ENCODE measurements at regions not wholly inside any gene's neighbourhood (a gene's known extent, or its start where the extent isn't known, plus 50 kb on each side); places are given as distances from the start of the nearest gene placed in this dataset.

- H3K4me1 ChIP-seq (ENCODE audit: control insufficient read depth, low read depth, low read length), result no peaks in the 10 kb centered on the region
- H3K9ac ChIP-seq (ENCODE audit: low read length), result no peak overlapping the region
- H3K27ac ChIP-seq (ENCODE audit: low read length), result no peak overlapping the region
- H3K9me3 ChIP-seq (ENCODE audit: control insufficient read depth, low read depth, low read length), result no peaks in the 10 kb centered on the region
- no peaks in the 10 kb centered on the region for H3K36me3 ChIP-seq (ENCODE audit: control insufficient read depth, low read depth, low read length)
- H3K4me3 ChIP-seq (ENCODE audit: low read length), result no peak overlapping the region
- no peaks in the 10 kb centered on the region for H3K27me3 ChIP-seq (ENCODE audit: control insufficient read depth, insufficient read depth, low read length)
Observed at GRCh38 chr18:44156776-44157335, 523.8 kb upstream of the SETBP1 start.

DNA sequence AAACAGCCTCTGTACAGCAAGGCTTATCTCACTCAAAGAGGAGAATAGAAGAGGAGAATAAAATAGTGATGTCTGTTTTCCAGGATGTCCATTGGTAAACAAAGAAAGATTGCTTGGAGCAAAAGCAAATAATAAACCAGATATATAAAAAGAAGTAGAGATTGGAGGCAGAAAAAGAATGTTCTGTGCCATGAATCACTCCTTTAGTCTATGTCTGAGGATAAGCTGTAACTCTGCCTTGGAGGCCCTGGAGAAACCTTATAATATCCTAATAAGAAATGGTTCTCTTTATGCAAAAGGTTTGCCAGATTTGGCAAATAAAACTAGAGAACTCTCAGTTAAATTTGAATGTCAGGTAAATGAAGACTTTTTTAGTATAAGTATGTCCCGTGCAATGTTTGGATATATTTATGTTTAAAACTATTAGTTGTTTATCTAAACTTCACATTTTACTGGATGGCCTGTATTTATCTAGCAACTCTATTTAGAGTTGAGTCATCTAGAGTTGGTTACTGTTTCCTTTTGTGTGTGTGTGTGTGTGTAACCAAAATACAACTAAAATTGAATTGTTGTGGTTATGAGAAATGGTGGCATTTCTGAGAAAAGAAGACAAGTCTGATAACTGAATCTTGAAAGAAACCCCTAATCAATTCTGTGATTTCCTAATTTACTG, 510.3 kb upstream of the SETBP1 start:
- Histone ChIP-seq H3K9me3 (ENCODE audit: control insufficient read depth, low read depth, low read length) (no peaks in the 10 kb centered on the region), H3K4me3 (ENCODE audit: low read length) (no peak overlapping the region), H3K36me3 (ENCODE audit: control insufficient read depth, low read depth, low read length) (no peaks in the 10 kb centered on the region), H3K27me3 (ENCODE audit: control insufficient read depth, insufficient read depth, low read length) (no peaks in the 10 kb centered on the region), H3K4me1 (ENCODE audit: control insufficient read depth, low read depth, low read length) (no peaks in the 10 kb centered on the region), H3K27ac (ENCODE audit: low read length) (no peak overlapping the region), H3K9ac (ENCODE audit: low read length) (no peak overlapping the region)

GRCh38 chr18:44171301-44171700, 509.4 kb upstream of the SETBP1 start:
- Histone ChIP-seq H3K36me3 (ENCODE audit: control insufficient read depth, low read depth, low read length) (no peaks in the 10 kb centered on the region), H3K9me3 (ENCODE audit: control insufficient read depth, low read depth, low read length) (no peaks in the 10 kb centered on the region), H3K27ac (ENCODE audit: low read length) (no peak overlapping the region), H3K9ac (ENCODE audit: low read length) (no peak overlapping the region), H3K4me1 (ENCODE audit: control insufficient read depth, low read depth, low read length) (no peaks in the 10 kb centered on the region), H3K27me3 (ENCODE audit: control insufficient read depth, insufficient read depth, low read length) (no peaks in the 10 kb centered on the region), H3K4me3 (ENCODE audit: low read length) (no peak overlapping the region)

- Histone ChIP-seq H3K9me3 (ENCODE audit: control insufficient read depth, low read depth, low read length) (no peaks in the 10 kb centered on the region), H3K36me3 (ENCODE audit: control insufficient read depth, low read depth, low read length) (no peaks in the 10 kb centered on the region), H3K4me1 (ENCODE audit: control insufficient read depth, low read depth, low read length) (no peaks in the 10 kb centered on the region), H3K9ac (ENCODE audit: low read length) (no peak overlapping the region), H3K27me3 (ENCODE audit: control insufficient read depth, insufficient read depth, low read length) (no peaks in the 10 kb centered on the region), H3K27ac (ENCODE audit: low read length) (no peak overlapping the region), H3K4me3 (ENCODE audit: low read length) (no peak overlapping the region)
Observed at GRCh38 chr18:44175891-44176290, 504.8 kb upstream of the SETBP1 start.

DNA sequence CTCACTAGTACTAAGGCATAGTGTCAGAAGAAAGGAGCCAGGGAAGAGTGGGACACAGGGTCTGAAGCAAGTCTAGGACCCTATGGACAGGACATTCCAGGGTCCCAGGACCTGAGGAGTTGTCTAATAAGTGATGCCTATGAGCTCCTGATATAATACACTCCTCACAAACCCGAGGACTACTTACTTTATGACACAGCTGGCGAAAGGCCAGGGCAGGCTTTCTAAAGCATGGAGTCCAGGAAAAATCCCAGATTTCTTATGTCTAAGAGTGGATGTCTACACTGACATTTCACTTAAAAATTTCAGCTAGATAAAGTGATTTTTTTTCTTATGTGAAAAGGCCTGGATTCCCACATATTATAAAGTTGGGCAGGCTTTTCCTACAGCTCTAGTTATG, 502.2 kb upstream of the SETBP1 start:
- no peak overlapping the region for H3K9ac ChIP-seq (ENCODE audit: low read length)
- H3K27me3 ChIP-seq (ENCODE audit: control insufficient read depth, insufficient read depth, low read length), result no peaks in the 10 kb centered on the region
- no peaks in the 10 kb centered on the region for H3K4me1 ChIP-seq (ENCODE audit: control insufficient read depth, low read depth, low read length)
- no peak overlapping the region for H3K27ac ChIP-seq (ENCODE audit: low read length)
- no peak overlapping the region for H3K4me3 ChIP-seq (ENCODE audit: low read length)
- H3K9me3 ChIP-seq (ENCODE audit: control insufficient read depth, low read depth, low read length), result no peaks in the 10 kb centered on the region
- no peaks in the 10 kb centered on the region for H3K36me3 ChIP-seq (ENCODE audit: control insufficient read depth, low read depth, low read length)

DNA sequence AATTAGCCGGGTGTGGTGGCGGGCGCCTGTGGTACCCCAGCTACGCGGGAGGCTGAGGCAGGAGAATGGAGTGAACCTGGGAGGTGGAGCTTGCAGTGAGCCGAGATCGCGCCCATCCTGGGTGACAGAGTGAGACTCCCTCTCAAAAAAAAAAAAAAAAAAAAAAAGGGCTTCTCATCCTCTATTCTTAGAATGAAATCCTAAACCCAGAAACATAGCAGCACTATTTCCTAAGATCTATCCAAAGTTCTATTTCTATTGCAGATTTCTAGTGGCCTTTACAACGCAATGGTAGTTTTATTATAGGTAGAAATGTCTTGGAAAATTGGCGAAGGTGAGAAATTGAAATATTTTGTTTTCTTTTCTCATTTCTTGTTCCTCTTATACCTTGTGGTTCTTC, 501.0 kb upstream of the SETBP1 start:
- Histone ChIP-seq H3K9ac (ENCODE audit: low read length) (no peak overlapping the region), H3K4me3 (ENCODE audit: low read length) (no peak overlapping the region), H3K27me3 (ENCODE audit: control insufficient read depth, insufficient read depth, low read length) (no peaks in the 10 kb centered on the region), H3K4me1 (ENCODE audit: control insufficient read depth, low read depth, low read length) (no peaks in the 10 kb centered on the region), H3K9me3 (ENCODE audit: control insufficient read depth, low read depth, low read length) (no peaks in the 10 kb centered on the region), H3K27ac (ENCODE audit: low read length) (no peak overlapping the region), H3K36me3 (ENCODE audit: control insufficient read depth, low read depth, low read length) (no peaks in the 10 kb centered on the region)

DNA sequence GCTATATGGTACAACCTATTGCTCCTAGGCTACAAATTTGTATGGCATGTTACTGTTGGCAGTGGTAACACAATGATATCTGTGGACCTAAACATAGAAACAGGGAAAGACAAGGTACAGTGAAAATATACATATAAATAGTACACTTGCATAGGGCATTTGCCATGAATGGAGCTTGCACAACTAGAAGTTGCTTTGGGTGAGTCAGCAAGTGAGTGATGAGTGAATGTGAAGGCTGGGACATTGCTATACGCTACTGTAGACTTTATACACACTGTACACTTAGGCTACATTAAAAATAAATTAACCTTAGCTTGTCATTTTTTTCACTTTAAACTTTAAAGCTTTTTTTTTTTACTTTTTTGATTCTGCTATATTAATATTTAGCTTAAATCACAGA, 500.0 kb upstream of the SETBP1 start:
- Histone ChIP-seq H3K4me3 (ENCODE audit: low read length) (no peak overlapping the region), H3K36me3 (ENCODE audit: control insufficient read depth, low read depth, low read length) (no peaks in the 10 kb centered on the region), H3K27ac (ENCODE audit: low read length) (no peak overlapping the region), H3K9ac (ENCODE audit: low read length) (no peak overlapping the region), H3K9me3 (ENCODE audit: control insufficient read depth, low read depth, low read length) (no peaks in the 10 kb centered on the region), H3K27me3 (ENCODE audit: control insufficient read depth, insufficient read depth, low read length) (no peaks in the 10 kb centered on the region), H3K4me1 (ENCODE audit: control insufficient read depth, low read depth, low read length) (no peaks in the 10 kb centered on the region)

DNA sequence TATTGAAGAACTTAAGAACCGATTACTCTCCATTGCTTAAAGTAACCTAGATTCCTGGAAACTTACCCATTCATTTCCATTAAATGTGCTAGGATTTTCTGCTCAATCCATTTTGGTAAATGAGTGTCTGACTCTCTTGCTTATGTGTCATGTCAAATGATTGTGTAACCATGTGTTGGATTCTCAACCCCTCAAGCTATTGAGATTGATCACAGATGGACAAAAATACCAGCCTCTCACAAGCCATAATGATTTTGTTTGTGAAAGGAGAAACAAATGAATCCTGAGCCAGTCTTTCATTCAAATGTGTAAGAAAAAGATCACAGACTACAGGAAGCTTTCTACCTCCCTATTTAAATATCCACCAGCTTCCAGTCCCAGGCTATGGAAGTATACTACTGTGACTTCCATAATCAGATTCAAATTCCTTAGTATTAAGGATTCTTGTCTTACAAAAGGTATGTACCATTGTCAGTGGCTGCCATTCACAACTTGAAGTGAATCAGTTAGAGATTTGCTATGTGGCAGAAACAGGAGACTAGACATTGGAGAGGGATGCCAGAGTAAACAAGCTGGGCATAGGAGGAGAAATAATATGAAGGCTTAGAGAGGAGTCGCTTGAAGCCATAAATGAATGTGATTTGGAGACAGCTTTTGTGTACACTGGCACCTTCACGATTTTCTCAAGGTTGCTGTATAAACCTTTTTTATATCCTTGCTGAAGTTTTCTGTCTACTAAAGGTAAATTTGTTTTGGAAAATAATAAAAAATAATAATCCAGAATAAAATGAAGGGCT, 498.5 kb upstream of the SETBP1 start:
- no peak overlapping the region for H3K4me3 ChIP-seq (ENCODE audit: low read length)
- no peaks in the 10 kb centered on the region for H3K4me1 ChIP-seq (ENCODE audit: control insufficient read depth, low read depth, low read length)
- H3K36me3 ChIP-seq (ENCODE audit: control insufficient read depth, low read depth, low read length), result no peaks in the 10 kb centered on the region
- H3K27me3 ChIP-seq (ENCODE audit: control insufficient read depth, insufficient read depth, low read length), result no peaks in the 10 kb centered on the region
- no peaks in the 10 kb centered on the region for H3K9me3 ChIP-seq (ENCODE audit: control insufficient read depth, low read depth, low read length)
- no peak overlapping the region for H3K9ac ChIP-seq (ENCODE audit: low read length)
- no peak overlapping the region for H3K27ac ChIP-seq (ENCODE audit: low read length)

GRCh38 chr18:44186001-44186400, 494.7 kb upstream of the SETBP1 start:
- H3K4me3 ChIP-seq (ENCODE audit: low read length), result no peak overlapping the region
- no peaks in the 10 kb centered on the region for H3K36me3 ChIP-seq (ENCODE audit: control insufficient read depth, low read depth, low read length)
- H3K9ac ChIP-seq (ENCODE audit: low read length), result no peak overlapping the region

DNA sequence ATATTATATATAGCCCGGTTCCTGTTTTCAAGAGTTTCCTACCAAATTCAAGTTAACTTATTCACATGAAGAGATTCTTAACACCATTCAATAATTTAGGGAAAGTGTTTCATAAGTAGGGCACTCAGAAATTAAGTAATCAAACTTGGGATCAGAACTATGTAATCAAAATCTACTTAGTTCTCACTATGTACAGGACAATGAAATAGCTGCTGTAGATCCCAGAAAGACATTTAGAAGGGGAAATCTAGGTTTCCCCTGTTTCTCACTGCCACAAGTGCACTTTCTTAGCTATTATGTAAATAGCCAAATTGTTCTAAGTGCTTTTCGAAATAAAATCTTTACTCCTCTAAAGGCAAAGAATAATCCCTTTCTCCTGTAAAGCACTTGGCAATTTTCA, 493.6 kb upstream of the SETBP1 start:
- H3K9me3 ChIP-seq (ENCODE audit: control insufficient read depth, low read depth, low read length), result no peaks in the 10 kb centered on the region
- H3K4me1 ChIP-seq (ENCODE audit: control insufficient read depth, low read depth, low read length), result no peaks in the 10 kb centered on the region
- H3K27ac ChIP-seq (ENCODE audit: low read length), result no peak overlapping the region
- no peak overlapping the region for H3K9ac ChIP-seq (ENCODE audit: low read length)
- H3K27me3 ChIP-seq (ENCODE audit: control insufficient read depth, insufficient read depth, low read length), result no peaks in the 10 kb centered on the region
- no peak overlapping the region for H3K4me3 ChIP-seq (ENCODE audit: low read length)
- no peaks in the 10 kb centered on the region for H3K36me3 ChIP-seq (ENCODE audit: control insufficient read depth, low read depth, low read length)

More at GRCh38 chr18:44186001-44186400, 494.7 kb upstream of the SETBP1 start:
- Histone ChIP-seq H3K9me3 (ENCODE audit: control insufficient read depth, low read depth, low read length) (no peaks in the 10 kb centered on the region), H3K4me1 (ENCODE audit: control insufficient read depth, low read depth, low read length) (no peaks in the 10 kb centered on the region), H3K27me3 (ENCODE audit: control insufficient read depth, insufficient read depth, low read length) (no peaks in the 10 kb centered on the region), H3K27ac (ENCODE audit: low read length) (no peak overlapping the region)

DNA sequence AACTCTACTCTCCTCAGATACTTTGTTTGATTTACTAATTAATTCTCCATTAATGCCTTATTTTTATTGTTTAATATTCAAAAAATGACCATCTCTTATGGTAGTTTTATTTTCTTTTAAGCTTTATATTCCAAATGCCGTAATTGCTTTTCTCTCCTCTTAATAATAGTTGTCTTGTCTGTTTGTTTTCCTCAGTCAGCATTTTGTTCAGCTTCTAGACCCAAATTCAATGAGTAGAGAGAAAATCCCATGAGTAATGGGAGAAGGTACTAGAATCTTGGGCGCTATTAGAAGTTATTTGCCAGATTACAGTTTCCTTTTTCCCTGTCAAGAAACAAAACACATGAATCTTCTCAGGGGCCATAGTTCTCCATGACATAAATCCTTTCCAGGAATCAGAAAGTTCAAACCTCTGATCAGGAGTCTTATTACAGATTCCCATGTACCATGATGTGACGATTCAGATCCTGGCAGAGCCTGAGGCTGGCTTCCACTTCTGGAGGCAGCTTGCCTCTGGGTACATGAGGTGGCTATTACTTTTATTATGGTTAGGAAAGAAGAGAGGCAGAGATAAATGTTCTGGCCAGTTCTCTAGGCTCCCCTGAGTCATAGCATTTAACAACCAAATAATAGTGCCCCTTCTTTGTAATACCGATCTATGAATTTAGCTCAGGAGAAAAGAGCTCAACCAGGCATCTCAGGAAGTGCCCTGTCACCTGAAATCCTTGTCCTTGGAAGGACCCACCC, 485.1 kb upstream of the SETBP1 start:
- Histone ChIP-seq H3K36me3 (ENCODE audit: control insufficient read depth, low read depth, low read length) (no peaks in the 10 kb centered on the region), H3K27me3 (ENCODE audit: control insufficient read depth, insufficient read depth, low read length) (no peaks in the 10 kb centered on the region), H3K27ac (ENCODE audit: low read length) (no peak overlapping the region), H3K4me1 (ENCODE audit: control insufficient read depth, low read depth, low read length) (no peaks in the 10 kb centered on the region), H3K9ac (ENCODE audit: low read length) (no peak overlapping the region), H3K9me3 (ENCODE audit: control insufficient read depth, low read depth, low read length) (no peaks in the 10 kb centered on the region), H3K4me3 (ENCODE audit: low read length) (no peak overlapping the region)

Measured in iPS-18a (cell line).